Cardiac septum (tissue), 1 donor: ENCODE measurements at regions not wholly inside any gene's neighbourhood (a gene's known extent, or its start where the extent isn't known, plus 50 kb on each side); places are given as distances from the start of the nearest gene placed in this dataset.

Source experiments
- DNase-seq: peaks from one replicate; pipeline ENCODE4 v3.0.0-alpha.2; 2020; ENCODE audit warnings: low spot score
- intact Hi-C: fragments of 100-400 bp; cut with DNase I; formaldehyde crosslinking; loops from one replicate; pipeline ENCODE4 v1.14.0; 2022
- donor health status: DM: no; HTN: no; CAD: no.

DNA sequence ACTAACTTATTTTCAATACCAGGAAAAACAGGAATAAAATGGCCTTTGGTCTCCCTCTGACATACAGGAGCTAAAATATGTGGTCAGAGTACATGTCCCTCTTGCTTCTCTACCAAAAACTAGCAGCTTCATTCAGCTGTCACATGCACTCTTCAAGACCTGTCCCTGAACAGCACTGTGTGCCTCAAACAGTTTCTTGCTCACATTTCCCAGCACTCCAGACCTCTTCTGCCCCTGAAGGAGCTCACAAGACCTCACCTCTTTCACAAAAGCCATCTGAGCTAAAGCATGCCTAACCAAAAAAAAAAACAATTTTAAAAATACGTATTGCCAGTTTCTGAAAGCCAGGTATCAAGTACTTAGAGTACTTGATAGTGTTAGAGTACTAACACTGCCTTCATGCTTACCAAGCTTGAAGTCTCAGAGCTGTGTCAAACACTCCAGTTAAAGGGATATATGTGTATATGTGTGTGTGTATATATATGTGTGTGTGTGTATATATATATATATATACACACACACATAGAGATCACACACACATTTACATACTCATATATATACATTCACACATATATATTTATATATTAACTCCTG is 148.3 kb upstream of the POU3F2 start:
- intact Hi-C loops = no loop called here
- DNase-seq = no peak

DNA sequence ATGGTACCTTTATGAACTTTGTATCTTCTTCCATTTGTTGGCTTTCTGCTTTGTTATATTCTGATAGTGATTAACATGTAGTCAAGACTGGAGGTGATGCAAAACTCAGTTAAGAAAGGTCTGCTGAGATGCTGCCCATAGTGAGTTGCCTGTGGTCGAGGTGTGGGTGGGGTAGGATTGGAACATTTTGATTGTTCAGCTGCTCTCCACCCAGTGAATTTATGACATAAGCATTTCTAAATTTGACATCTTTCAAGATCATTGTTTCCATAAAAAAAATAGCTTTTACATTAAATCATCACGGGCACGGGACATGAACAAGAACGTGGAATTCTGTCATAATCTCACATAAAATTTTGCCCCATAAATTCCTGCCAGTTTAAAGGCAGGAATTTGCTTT is 146.6 kb upstream of the POU3F2 start:
- DNase-seq = no peak
- intact Hi-C loops = no loop called here

DNA sequence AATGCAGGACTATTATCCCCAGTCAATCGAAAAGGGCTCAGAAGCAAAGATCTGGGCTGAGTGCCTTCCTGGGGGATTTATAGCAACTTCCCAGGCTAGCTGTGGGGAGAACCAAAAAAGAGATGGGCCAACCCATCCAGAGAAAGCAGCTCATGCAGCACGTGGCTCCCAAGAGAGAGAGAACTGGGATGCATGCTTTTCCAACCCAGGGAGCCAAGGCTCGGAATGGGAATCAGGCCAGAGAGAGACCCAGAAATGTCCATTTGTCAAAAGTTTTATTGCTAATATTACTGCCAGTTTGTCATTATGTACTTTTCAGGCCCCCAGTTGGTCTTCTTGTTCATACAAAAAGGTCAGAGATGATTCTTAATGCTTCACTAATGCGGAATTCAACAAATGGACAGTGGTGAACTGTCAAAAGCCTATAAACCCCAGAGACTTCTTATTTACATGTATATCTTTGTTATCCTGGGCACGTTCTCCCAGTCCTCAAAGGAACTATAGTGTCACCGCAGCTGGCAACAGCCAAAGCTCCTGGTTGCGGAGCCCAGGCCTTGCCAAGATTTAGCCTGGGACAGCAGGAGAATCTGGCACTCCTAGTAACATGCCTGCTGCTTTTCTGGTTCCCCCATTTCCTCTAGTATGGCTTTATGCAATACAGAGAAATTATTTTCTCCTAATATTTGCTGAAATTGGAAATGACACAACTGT is 139.1 kb upstream of the POU3F2 start:
- intact Hi-C loops = no loop called here
- no peak for DNase-seq

DNA sequence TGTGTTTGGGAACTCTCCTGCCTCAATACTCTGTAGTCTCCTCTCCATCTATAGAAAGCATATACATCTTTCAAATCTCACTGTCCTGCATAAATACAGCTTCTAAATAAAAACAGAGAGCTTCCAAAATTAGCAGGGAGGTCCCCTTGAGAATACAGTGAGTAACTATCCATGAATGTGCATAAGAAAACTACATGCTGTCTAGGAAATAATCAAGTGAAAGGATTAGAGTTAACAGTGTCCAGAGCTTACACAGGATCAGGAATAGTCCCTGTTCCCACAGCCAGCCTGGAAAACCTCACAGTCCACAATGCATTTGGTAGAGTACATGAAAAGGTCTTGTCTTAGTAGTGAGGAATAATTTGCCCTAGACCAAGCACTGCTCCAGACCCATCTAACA is 123.0 kb upstream of the POU3F2 start:
- intact Hi-C loops = no loop called here

GRCh38 chr6:98716341-98716740 is 118.0 kb upstream of the POU3F2 start:
- intact Hi-C loops = no loop called here
- no peak for DNase-seq

More for the DNA sequence above, 123.0 kb upstream of the POU3F2 start:
- no peak for DNase-seq

DNA sequence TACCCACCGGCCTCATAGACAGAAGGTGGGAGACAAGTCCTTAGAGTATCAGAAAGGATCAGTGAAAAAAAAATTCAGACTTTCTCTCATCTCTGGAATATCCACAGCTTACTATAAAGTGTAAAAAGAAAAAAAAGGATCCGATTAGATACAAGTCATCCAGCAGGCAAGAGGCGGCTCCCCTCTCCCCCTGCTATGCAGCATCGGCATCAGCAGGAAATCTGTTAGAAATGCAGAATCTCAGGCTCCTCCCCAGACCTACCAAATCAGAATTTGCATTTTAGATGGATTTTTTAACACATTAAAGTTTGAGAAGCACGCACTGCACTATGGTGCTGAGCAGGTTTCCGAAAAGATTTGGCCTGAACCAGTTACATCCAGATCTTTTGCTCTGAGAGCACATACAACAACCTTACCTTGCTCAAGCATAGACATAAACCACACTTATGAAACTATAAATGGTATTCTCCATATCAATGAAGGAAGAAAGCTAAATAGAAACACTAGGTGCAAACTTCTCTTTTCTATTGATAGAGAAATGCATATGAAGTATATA is 117.0 kb upstream of the POU3F2 start:
- DNase-seq = no peak
- intact Hi-C loops = no loop called here

DNA sequence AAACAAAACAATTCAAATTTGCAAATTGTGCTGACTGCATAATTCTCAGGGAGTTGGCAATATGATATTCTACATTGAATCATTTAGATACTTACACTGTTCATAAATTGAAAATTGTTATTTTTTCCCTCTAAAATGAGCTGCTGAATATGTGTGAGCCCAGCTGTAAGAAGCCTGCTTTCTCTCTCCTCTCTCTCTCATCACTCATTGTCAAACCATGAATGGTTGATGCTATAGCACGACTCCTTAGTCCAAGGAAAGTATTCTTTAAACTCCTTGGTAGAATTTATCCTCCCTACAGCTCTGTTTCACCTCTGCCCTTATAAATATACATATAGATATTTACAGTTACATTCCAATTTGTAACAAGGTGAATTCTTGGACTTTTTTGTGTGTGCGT is 116.4 kb upstream of the POU3F2 start:
- intact Hi-C loops = no loop called here

GRCh38 chr6:98724537-98724936 is 109.8 kb upstream of the POU3F2 start:
- DNase-seq = no peak
- intact Hi-C loops = no loop called here

More for the DNA sequence above, 116.4 kb upstream of the POU3F2 start:
- DNase-seq = no peak

- no peak for DNase-seq
- intact Hi-C loops = no loop called here
Measured at GRCh38 chr6:98747273-98747672, 87.1 kb upstream of the POU3F2 start.

- intact Hi-C loops = no loop called here
- DNase-seq = no peak
Measured at GRCh38 chr6:98747960-98748359, 86.4 kb upstream of the POU3F2 start.

DNA sequence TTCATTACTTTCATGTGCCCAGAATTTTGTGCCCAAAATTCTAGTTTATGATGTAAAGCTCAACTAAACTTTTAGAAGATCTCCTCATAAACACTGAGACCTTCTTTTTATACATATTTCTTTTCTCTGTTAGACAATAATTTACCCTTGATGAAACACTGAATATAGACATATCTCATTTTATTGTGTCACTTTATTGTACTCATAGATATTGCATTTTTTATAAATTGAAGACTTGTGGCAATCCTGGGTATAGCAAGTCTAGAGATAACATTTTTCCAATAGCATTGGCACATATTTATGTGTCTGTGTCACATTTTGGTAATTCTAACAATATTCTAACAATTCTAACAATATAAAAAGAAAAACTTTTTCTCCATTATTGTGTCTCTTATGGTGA is 74.9 kb upstream of the POU3F2 start:
- intact Hi-C loops = no loop called here
- DNase-seq = no peak

- intact Hi-C loops = no loop called here
- DNase-seq = no peak
Measured at GRCh38 chr6:98764373-98764911, 69.9 kb upstream of the POU3F2 start.

DNA sequence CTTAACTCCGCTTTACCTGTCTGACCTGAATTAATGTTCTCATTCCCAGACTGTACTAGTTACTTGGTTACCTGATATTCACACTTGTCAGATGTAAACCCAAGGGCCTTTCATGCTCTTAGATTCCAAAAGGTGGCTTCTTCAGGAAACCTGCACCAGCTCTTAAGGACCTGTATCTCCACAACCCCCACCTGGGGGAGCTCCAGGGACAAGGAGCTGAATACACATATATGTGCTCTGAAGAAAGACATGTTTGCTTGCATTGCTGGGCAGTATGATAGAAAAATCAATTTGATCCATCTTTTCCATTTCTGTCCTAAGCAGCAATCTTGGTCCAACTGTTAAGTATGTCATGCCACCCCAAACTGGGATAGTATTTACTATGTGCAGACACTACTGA is 64.8 kb upstream of the POU3F2 start:
- intact Hi-C loops = no loop called here
- no peak for DNase-seq

GRCh38 chr6:98775205-98775604 is 59.2 kb upstream of the POU3F2 start:
- no peak for DNase-seq
- intact Hi-C loops = no loop called here

- intact Hi-C loops = no loop called here
- no peak for DNase-seq
Measured at GRCh38 chr6:98777762-98778161, 56.6 kb upstream of the POU3F2 start.

- DNase-seq = no peak
- intact Hi-C loops = no loop called here
Measured at GRCh38 chr6:98779618-98780017, 54.8 kb upstream of the POU3F2 start.

DNA sequence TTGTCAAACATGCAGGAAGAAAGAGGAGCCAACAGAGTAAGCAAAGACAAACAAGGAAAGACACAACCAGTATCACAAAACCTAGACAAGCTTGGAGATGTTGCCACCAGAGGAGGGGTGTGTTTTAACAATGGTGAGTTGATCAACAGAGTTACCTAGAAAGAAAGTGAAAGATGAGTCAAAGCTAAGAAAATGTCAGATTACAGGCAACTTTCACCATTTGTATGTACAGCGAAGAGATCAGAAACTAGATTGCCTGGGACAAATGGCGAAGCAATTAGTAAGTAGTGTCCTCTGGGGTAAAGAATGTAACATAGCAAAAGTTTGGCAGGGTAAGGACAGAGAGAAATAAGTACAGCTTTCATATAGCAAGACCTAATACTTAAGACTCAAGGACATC is 51.6 kb upstream of the POU3F2 start:
- intact Hi-C loops = no loop called here

GRCh38 chr6:98783578-98783977 is 50.8 kb upstream of the POU3F2 start:
- DNase-seq = no peak
- intact Hi-C loops = no loop called here

More for the DNA sequence above, 51.6 kb upstream of the POU3F2 start:
- DNase-seq = no peak
